Inflammatory macrophage treated with lipopolysaccharide for 1 hour (primary cell): ENCODE measurements at regions not wholly inside any gene's neighbourhood (a gene's known extent, or its start where the extent isn't known, plus 50 kb on each side); places are given as distances from the start of the nearest gene placed in this dataset.

ENCODE experiments used
- DNase-seq, 2 donors: peaks; one replicate each; pipeline ENCODE4 v3.0.0-alpha.2; 2020 to 2022

DNA sequence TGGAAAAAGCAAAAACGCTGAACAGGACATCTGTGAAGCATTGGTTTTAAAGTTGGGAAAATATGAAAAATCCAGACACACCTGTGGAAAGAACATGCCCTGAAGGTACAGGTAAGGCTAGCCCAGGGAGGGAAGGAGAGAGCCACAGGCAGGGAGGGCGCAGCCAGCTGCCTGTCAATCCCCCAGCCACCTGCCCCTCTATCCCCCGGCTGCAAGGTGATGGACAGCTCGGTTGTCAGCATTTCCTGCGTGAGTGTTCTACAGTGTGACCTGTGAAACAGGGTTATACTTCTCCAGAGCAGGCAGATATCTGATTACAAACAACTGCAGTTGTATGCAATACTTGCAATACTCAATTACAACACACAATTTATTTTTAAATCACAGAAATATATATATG lies 358.1 kb downstream of the SMOC2 start:
- DNase-seq: no peak

DNA sequence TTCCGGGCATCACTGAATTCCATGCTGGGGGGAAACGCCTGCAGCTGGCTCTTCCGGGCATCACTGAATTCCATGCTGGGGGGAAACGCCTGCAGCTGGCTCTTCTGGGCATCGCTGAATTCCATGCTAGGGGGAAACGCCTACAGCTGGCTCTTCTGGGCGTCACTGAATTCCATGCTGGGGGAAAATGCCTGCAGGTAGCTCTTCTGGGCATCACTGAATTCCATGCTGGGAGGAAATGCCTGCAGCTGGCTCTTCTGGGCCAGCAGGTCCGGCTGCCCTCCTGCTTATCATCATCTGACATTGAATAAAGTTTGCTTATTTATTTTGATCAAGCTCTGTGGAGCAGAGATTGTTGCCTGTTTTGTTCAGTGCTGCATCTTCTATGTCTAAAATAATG lies 355.1 kb downstream of the SMOC2 start:
- no peak for DNase-seq

DNA sequence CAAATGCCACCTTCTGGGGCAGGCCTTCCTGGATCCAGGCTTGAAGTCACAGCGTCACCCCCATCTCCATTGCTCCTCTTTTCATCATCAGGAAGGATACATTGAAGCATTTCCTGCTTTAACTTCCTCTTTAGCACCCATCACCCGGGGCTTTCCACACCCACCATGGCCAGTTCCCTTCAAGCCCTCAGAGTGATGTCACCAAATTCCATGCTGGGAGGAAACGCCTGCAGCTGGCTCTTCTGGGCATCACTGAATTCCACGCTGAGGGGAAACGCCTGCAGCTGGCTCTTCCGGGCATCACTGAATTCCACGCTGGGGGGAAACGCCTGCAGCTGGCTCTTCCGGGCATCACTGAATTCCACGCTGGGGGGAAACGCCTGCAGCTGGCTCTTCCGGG lies 354.6 kb downstream of the SMOC2 start:
- DNase-seq: peak in 1 of 2 donors; percentile 1

- no peak for DNase-seq
Measured at GRCh38 chr6:168794491-168794890, 353.5 kb downstream of the SMOC2 start.

DNA sequence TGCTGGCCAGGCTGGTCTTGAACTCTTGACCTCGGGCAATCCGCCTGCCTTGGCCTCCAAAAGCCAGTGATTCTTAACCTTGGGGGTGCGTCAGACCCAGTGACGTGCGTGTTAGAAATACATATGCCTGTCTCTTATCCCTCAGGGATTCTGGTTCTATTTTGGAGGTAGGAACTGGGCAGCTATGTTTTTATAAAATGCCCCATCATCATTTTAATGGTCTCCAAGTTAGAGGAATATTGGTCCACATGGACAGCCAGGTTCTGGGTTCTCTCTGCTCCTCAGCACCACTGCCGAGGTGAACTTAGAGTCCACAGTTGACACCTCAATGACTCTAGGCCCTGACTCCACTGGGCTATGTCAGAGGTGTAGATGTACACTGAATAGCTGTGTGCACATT lies 352.7 kb downstream of the SMOC2 start:
- DNase-seq: no peak

GRCh38 chr6:168791917-168792316 lies 350.9 kb downstream of the SMOC2 start:
- no peak for DNase-seq

DNA sequence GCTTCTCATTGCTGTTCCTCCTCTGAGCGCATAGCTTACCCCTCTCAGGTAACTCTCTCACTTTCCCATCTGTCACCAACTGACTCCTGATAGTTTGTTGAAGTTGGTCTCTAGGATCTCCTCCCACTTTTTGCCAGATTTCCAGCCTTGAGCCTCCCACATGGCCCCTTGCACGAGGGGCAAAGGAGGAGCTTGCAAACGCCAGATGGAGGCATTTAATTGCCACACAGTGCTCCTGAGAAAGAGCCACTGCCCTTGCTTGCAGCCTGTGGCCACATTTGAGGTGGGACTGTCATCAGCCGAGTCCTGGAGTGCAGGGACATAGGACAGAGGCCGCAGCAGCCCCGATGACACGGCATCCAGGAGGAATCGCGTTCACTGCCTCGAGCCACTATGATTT lies 348.7 kb downstream of the SMOC2 start:
- DNase-seq: no peak

DNA sequence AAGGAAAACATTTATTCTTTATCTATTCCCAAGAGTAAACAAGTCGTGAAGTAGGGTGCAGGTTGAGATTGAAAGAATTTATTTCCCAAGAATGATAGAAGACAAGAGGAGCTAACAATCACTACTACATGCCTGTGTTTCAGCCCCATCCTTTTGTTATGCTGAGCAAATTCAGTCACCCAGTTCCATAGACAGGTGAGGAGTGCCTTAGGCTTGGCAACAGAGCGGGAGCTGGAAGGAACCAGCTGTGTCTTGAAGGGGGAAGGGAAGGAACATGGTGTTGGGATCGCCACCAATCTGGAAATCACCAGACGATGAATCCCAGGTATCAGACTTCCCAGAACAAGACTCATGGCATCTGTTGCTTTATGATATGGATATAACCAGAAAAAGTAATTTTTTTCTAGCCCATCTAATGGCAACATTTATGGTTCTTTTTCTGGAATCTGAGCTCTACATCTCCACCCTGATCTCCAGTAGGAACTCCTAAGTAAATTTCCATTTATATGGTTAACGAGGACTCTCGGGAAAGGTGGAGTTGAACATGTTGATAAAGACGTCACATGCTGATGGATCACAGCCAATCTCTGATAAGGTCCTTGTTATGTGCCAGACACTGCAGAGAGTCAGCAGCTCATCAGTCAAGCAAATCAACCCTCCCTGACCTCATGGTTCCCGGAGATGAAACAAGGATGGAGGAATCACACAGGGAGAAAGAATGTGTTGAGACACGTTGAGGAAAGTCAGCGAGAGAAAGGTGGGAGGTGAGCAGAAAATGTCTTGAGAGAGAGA lies 344.9 kb downstream of the SMOC2 start:
- no peak for DNase-seq

DNA sequence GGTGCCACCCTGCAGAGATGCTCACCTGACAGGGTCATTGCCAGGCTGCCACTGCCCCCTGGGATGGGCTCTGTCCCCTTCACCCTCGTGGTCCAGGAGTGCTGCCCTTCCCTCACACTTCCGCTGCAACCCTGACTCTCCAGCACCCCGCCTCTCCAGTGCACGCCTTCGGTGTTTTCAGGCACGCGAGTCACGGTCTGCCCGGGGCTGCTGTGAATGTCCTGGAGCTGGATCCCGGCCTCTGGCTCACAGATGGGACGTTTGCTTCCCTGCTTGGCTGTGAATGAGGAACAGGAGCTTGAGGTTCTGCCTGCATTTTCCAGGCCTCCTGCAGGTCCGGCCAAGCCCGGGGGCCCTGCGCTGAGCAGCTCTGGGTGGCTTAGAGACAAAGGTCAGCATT lies 343.4 kb downstream of the SMOC2 start:
- DNase-seq: no peak

DNA sequence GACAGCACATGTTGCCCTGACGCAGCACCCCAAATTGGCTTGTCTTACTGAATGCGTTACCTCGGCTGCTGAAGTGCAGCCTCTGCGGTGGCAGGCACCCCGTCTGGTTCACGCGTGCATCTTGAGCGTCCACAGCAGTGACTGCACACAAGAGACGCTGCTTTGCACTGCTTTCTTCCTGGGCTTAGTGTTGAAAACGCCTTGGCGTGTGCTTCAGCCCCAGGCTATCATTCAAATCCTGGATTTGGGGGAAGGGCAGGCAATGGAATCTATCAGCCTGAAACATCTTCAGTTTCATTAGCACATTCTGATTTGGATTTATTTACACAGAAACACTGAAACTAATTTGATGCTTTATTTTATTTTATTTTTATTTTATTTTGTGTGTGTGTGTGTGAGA lies 342.7 kb downstream of the SMOC2 start:
- no peak for DNase-seq

DNA sequence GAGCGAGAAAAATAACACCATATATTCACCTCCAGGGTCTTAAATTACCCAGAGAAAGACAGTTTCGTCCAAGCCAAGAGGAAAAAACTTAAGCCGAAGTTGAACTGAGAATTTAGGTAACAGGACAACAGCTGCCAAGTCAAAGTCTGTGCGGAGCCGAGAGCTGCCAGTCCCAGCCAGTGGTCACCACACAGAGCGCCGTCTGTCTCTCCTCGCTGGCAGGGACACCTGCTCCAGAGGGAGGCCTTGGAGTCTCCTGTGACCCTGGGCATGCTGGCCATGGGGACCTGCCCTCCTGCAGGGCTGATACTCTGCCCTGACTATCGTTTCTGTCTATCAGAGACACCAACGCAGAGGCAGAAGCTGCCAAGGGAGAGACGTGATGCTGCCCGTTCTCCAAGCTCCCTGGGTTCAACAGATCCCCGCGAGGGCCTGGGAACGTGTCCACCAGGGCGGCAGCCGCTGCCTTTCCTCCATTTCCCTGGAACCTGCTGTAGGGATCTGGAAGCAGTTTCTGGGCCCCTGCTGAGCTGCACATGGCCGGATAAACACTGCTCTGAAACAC lies 341.3 kb downstream of the SMOC2 start:
- DNase-seq: no peak

GRCh38 chr6:168778201-168778600 lies 337.2 kb downstream of the SMOC2 start:
- DNase-seq: no peak

DNA sequence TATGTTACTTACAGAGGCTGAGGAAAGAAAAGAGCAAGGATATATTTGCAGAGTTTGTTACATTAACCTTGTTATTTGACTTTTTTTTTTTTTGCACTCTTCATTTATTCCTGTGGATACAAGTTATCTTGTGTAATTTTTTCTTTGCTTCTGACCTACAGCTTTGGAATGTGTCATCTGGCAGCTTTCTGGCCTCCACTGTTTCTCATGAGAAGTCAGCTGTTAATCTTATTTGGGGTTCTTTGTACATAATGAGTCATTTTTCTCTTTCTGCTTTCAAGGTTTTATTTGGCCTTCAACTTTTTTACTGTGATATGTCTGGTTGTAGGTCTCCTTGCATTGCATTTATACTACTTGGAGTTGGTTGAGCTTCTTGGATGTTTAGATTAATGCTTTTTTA lies 333.4 kb downstream of the SMOC2 start:
- DNase-seq: no peak

- no peak for DNase-seq
Measured at GRCh38 chr6:168773788-168774187, 332.8 kb downstream of the SMOC2 start.

DNA sequence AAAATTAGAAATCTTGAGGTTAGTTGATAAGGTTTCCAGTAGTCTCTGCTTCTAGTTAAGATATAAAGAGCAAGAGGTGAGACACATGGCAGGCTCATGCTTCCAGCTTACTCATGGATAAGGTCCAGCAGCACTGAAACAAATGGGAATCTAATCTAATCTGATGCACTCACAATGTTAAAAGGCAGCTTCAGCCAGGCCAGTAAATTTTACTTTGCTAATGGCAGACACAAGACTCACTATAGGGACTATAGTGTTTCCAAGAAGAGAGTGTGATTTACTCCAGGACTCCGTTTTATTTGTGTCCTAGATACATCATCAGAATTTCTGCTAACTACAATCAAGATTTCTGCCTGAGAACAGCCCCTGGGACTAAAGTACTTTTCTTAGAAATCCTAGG lies 324.8 kb downstream of the SMOC2 start:
- no peak for DNase-seq

DNA sequence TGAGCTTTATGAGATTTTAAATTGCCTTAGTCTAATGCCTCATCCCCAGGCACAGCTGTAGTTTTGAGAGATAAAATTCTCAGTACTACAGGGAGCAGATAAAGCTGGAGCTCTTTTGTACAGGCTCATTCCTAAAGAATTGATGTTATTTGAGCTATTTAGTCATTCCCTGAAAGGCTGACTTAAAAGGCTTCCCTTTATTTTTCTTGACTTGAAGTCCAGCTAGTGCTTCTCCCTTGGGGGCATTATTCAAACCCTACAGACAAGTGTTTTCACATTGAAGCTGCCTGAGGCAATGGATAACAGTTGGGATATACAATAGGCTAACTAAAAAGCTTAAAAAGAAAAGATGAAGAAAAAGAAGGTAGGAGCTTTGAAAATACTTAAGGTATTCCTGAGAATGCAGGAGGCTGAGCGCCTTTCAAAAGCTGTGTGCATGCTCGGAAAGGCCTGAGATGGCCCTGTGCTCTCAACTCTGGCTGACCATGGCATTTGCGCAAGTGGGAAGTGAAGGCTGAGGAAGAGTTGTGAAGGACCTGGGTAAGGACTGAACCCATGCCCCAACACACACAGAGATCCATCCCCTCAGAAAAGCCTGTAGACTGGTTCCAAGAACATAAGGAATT lies 315.1 kb downstream of the SMOC2 start:
- no peak for DNase-seq

- no peak for DNase-seq
Measured at GRCh38 chr6:168746643-168747042, 305.7 kb downstream of the SMOC2 start.

GRCh38 chr6:168746013-168746412 lies 305.0 kb downstream of the SMOC2 start:
- DNase-seq: no peak

GRCh38 chr6:168744861-168745260 lies 303.9 kb downstream of the SMOC2 start:
- DNase-seq: no peak

DNA sequence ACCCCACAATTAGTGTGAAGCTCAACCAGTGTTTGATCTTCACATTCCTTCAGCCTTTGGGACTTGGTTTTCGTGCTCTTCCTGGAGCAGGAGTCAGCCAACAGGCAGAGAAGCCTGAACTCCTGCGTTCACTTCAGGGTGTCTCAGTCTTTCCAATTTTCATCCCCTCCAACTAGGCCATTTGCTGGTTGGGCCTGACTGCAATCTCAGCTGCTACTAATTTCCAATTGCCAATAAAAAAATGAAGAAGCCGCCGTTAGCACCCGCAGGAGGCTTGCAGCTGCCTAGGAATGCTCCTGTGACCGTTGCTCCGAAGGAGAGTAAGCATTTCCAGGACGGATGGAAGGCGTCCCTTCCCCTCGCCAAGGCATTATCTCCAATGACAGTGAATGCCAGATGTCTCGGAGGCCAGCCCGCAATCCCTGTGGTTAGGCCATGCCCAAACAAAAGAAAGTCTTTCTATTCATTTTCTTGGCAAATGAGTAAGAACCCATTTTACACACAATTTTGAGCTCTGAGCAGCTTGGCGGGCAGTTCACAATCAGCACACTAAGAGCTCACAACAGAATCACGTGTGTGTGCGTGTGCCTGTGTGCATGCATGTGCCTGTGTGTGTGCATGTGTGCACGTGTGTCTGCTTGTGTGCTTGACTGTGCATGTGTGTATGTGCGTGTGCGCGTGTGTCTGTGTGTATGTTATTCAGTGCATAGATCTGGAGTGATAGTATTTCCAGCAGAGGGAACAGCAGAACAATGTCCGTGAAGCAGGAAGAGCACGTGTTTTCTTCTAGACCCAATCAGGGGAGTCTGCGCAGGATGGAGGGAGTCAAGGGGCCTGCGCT lies 301.2 kb downstream of the SMOC2 start:
- no peak for DNase-seq

DNA sequence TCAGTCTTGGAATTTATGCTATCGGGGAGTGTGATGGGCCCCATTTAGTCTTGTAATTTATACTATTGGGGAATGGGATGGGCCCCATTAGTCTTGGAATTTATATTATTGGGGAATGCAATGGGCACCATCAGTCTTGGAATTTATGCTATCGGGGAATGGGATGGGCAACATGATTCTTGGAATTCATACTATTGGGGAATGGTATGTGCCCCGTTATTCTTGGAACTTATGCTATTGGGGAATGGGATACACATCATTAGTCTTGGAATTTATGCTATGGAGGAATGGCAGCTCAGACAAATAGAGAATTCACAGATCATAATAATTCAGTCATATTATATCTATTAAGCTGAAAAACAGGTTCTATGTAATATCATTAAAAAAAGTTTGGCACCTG lies 300.3 kb downstream of the SMOC2 start:
- DNase-seq: no peak

DNA sequence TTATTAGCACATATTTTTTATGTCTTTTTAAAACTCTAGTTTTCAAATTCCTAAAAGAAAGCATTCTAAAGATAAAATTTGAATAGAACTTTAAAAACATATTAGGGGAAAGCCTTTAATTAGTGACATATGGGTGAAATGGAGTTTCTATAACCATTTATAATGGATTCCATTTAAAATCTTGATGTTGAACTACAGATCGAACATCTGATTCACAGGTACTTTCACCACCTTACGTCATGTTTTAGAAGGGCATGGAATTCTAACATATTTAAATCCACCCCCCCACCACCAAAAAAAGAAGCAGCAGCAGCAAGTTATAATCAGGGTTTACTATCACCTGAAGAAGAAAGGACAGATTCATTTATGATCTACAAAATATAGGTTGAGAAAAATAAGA lies 298.4 kb downstream of the SMOC2 start:
- no peak for DNase-seq

GRCh38 chr6:168737481-168737880 lies 296.5 kb downstream of the SMOC2 start:
- DNase-seq: no peak

- no peak for DNase-seq
Measured at GRCh38 chr6:168737014-168737413, 296.0 kb downstream of the SMOC2 start.
